ENCODE measurements at regions not wholly inside any gene's neighbourhood (a gene's known extent, or its start where the extent isn't known, plus 50 kb on each side); places are given as distances from the start of the nearest gene placed in this dataset.
"Not testable (repeated sequence)": the region's sequence is repeated elsewhere in the genome, so short reads cannot be mapped to it uniquely, and the experiment has no call there.

- no peak for DNase-seq
Observed at GRCh38 chr16:11416228-11417001, 71.2 kb downstream of the RMI2 start.

GRCh38 chr16:11417487-11417886 lies 72.2 kb downstream of the RMI2 start:
- DNase-seq, result no peak

- no peak for DNase-seq
Observed at GRCh38 chr16:11418506-11418905, 73.2 kb downstream of the RMI2 start.

DNA sequence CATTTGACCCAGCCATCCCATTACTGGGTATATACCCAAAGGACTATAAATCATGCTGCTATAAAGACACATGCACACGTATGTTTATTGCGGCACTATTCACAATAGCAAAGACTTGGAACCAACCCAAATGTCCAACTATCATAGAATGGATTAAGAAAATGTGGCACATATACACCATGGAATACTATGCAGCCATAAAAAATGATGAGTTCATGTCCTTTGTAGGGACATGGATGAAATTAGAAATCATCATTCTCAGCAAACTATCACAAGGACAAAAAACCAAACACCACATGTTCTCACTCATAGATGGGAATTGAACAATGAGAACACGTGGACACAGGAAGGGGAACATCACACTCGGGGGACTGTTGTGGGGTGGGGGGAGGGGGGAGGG lies 74.8 kb downstream of the RMI2 start:
- not testable (repeated sequence) for DNase-seq

- no peak for DNase-seq
Observed at GRCh38 chr16:11420895-11421294, 75.6 kb downstream of the RMI2 start.

- DNase-seq, result no peak
Observed at GRCh38 chr16:11422381-11423314, 77.4 kb downstream of the RMI2 start.

- no peak for DNase-seq
Observed at GRCh38 chr16:11423315-11424117, 78.3 kb downstream of the RMI2 start.

DNA sequence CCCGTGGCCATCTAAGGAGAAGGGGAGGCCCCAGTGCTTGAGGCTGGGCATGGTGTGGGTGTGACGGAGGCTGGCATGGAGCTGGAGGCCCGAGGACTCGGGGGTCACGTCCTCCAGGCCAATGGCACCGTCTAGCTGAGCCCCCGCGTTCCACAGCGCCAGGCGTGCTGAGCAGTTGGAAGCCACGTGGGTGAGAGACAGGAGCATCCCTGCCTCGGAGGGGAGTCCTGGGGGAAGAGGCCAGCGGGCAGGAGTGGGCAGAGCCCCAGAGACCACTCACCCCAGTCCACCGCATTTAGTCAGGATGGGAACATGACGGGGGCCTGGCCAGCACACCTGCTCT lies 78.8 kb downstream of the RMI2 start:
- no peak for DNase-seq

DNA sequence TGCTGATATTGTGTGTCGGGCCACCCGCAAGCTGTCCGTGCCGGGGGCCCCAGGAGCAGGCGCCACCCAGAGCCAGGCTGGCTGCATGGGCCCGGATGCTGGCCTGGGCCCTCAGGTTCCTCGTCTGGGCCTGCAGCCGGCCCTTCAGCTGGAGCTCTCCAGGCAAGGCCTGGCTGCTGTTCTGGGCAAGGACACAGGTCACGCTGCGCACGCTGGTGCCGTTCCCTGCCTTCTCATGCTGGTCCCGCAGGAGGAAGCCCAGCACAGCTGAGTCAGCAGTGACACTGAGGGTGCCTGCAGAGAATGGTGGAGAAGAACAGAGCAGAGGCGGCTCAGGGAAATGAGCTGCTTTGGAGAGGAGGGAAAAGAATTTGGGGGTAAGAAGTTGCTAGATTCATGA lies 79.9 kb downstream of the RMI2 start:
- no peak for DNase-seq

DNA sequence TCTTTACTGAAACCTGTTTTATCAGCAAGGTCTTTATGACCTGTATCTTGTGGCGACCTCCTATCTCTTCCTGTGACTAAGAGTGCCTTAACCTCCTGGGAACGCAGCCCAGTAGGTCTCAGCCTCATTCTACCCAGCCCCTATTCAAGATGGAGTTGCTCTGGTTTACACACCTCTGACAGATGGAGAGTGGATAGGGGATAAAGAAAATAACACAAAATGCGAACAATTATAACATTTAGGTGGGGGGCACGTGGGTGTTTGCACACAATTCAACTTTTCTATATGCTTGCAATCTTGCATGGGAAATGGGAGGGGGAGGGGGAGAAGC lies 83.3 kb downstream of the RMI2 start:
- DNase-seq, result no peak

- no peak for DNase-seq
Observed at GRCh38 chr16:11429123-11429522, 83.9 kb downstream of the RMI2 start.

GRCh38 chr16:11429823-11430222 lies 84.6 kb downstream of the RMI2 start:
- no peak for DNase-seq

DNA sequence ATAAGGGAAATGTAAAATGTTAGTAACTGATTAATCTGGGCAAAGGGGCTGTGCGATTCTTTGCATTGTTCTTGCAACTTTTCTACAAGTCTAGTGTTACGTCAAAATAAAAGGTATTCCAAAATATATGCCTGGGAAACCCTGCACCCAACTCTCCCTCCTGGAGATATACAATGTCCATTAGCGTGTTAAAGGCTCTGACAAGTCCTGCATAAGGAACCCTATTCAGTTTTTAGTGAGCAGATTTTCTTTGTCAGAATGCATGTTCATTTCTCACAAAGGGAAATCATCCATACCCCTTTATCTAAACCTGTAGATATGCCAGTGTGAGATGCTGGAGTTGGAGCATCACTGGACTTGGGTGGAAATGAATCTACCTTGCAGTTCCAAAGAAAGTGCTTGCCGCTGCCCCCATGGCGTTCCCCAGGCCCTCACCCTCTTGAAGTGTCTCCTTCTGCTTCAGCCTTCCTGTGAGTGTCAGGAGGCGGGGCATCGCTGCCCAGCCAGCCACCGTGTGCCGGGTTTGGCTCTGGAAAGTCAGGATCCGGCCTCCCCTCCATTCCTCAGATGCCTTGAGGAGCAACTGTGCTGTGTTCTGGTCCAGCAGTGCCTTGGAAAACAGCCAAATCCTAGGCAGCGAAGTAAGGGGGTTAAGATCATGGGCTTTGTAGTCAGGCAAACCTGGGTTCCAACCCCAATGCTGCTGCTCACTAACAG lies 85.5 kb downstream of the RMI2 start:
- no peak for DNase-seq

- no peak for DNase-seq
Observed at GRCh38 chr16:11431915-11432465, 86.7 kb downstream of the RMI2 start.

DNA sequence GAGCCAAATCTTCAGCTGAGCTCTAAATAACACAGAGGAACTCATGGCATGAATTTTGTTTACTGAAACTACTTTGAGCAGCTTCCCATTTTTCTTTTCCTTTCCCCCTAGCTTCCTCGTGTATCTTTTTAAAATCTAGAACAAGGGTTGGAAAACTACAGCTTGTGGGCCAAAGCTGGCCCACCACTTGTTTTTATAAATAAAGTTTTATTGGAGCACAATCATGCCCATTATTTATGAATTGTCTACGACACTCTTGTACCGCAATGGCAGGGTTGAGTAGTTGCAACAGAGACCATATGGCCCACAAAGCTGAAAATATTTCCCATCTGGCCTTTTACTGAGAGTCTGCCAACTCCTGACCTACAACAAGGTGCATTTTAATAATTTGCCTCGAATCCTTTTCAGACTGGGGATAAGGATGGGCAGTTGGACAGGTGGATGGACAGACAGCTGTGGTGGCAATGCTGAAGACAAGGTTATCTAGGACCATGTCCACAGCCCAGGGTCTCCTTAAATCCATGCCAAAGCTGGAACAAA lies 87.7 kb downstream of the RMI2 start:
- DNase-seq, result no peak

GRCh38 chr16:11435576-11435975 lies 90.3 kb downstream of the RMI2 start:
- DNase-seq, result no peak

DNA sequence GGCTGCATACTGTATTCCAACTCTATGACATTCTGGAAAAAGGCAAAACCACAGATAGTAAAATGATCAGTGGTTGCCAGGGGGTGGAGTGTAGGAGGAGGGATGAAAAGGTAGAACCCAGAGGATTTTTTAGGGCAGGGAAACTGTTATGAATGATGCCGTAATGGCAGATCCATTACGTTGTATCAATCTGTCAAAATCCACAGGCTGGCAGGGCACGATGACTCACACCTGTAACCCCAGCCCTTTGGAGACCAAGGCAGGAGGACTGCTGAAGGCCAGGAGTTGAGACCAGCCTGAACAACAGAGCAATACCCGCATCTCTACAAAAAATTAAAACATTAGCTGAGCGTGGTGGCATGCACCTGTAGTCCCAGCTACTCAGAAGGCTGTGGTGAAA lies 91.8 kb downstream of the RMI2 start:
- DNase-seq, result no peak

DNA sequence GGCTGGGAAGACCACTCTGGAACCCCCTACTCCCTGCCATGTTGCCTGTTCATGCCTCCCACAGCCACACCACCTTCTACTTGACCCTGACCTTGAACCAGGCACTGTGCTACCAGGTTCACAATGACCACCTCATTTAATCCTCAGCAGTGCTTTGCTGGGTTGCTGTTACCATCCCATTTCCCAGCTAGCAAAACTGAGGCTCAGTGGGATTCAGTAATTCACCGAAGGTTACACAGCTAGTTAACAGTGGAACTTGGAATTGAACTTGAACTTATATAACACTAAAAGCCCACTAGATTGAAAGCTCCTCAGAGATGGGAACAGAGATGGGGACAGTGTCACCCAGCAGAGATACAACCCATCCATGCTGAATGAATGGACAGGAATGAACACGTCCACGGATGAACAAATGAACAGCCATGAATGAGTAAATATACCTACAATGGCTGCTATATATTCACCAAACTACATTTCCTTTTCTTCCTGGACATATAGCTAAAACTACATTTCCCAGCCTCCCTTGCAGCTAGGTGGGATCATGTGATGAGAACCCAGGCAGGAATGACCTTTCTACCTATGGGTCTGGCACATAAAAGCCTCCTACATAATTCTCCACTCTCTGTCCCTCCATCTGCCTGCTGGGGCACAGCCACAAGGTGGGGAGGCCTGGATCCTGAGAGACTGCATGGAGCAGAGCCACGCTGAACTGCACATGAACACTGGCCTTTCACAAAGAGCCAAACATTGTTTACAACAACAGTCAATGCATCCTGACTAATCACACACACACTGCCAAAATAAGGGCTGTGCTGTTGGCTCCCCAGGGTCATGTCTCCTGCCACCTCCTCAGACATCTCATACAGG lies 94.8 kb downstream of the RMI2 start:
- DNase-seq, result no peak

GRCh38 chr16:11440657-11441012 lies 95.4 kb downstream of the RMI2 start:
- no peak for DNase-seq

DNA sequence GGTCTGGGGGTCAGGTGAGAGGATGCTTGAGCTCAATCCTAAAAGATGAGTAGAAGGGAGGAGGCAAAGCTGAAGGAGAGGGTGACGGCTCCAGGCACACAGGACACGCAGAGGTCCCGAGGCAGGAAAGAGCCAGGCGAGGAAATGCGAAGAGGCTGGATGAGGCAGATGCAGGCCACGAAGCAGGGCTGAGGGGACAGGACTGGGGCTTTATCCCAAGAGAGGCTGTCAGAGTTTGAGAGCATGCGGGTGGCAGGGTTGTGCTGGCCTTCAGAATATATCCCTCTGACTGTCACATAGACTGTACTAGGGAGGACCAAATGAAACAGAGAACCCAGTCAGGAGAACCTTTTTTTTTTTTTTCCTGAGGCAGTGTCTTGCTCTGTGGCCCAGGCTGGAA lies 100.2 kb downstream of the RMI2 start:
- DNase-seq, result no peak

- DNase-seq, result no peak
Observed at GRCh38 chr16:11446566-11447119, 101.4 kb downstream of the RMI2 start.

Data from activated CD4-positive, CD25-positive, alpha-beta regulatory T cell (primary cell).